ENCODE measurements at regions not wholly inside any gene's neighbourhood (a gene's known extent, or its start where the extent isn't known, plus 50 kb on each side); places are given as distances from the start of the nearest gene placed in this dataset.
A peak's percentile ranks its signal among the peaks of the same experiment; 100 is the strongest.

- H3K36me3 ChIP-seq: no peaks in the 10 kb centered on the region
- H3K4me1 ChIP-seq: no peaks in the 10 kb centered on the region
- H3K27ac ChIP-seq: no peak overlapping the region
- ATAC-seq (ENCODE audit: low FRiP score in 2 of 2): peak in 1 of 2 donors; percentile 41
- H3K4me3 ChIP-seq: no peak overlapping the region
- no peak for DNase-seq
- peaks cover 0 to 1% (median 0%) of the 10 kb centered on the region in 4 donors for H3K27me3 ChIP-seq
- WGBS, 2 donors: 80 to 96% methylated on average over 5 of the region's 5 CpGs
- TF ChIP-seq CTCF (IDR thresholded peaks at IDR 0.05) (no peak), EP300 (IDR thresholded peaks at IDR 0.05) (no peak), POLR2A (IDR thresholded peaks at IDR 0.05) (no peak), POLR2AphosphoS5 (IDR thresholded peaks at IDR 0.05) (no peak)
- no peaks in the 10 kb centered on the region for H3K9me3 ChIP-seq
Observed at GRCh38 chr2:134021830-134022524, 231.9 kb upstream of the MGAT5 start.

- Histone ChIP-seq H3K9me3 (no peaks in the 10 kb centered on the region), H3K27ac (no peak overlapping the region), H3K27me3 (peaks cover 0 to 7% (median 2%) of the 10 kb centered on the region in 4 donors), H3K4me1 (peaks cover 0 to 7% (median 0%) of the 10 kb centered on the region in 4 donors), H3K36me3 (no peaks in the 10 kb centered on the region), H3K4me3 (no peak overlapping the region)
- DNase-seq (no peak), ATAC-seq (ENCODE audit: low FRiP score in 2 of 2) (no peak)
- 89 to 93% methylated on average over 5 of the region's 5 CpGs for WGBS, 2 donors
- TF ChIP-seq EP300 (IDR thresholded peaks at IDR 0.05): no peak
- no peak for TF ChIP-seq POLR2AphosphoS5 (IDR thresholded peaks at IDR 0.05)
- TF ChIP-seq POLR2A (IDR thresholded peaks at IDR 0.05): no peak
- TF ChIP-seq CTCF (IDR thresholded peaks at IDR 0.05): no peak
Observed at GRCh38 chr2:134023854-134024253, 230.0 kb upstream of the MGAT5 start.

GRCh38 chr2:134027980-134028379, 225.9 kb upstream of the MGAT5 start:
- no peak overlapping the region for H3K27ac ChIP-seq
- TF ChIP-seq POLR2AphosphoS5 (IDR thresholded peaks at IDR 0.05) (no peak), CTCF (IDR thresholded peaks at IDR 0.05) (no peak), EP300 (IDR thresholded peaks at IDR 0.05) (no peak), POLR2A (IDR thresholded peaks at IDR 0.05) (no peak)
- DNase-seq (peak in 1 of 2 donors; percentile 75), ATAC-seq (ENCODE audit: low FRiP score in 2 of 2) (peak; percentile 42 to 54)
- peaks cover 0 to 7% (median 0%) of the 10 kb centered on the region in 4 donors for H3K4me1 ChIP-seq
- whole genome bisulfite sequencing, 2 donors: 3 to 13% methylated on average over 6 to 21 of the region's 21 CpGs
- H3K4me3 ChIP-seq: peak overlapping the region in 2 of 4 donors; percentile 26 to 27
- H3K9me3 ChIP-seq: no peaks in the 10 kb centered on the region
- H3K27me3 ChIP-seq: peaks cover 0 to 7% (median 2%) of the 10 kb centered on the region in 4 donors
- no peaks in the 10 kb centered on the region for H3K36me3 ChIP-seq

- no peaks in the 10 kb centered on the region for H3K9me3 ChIP-seq
- DNase-seq (no peak), ATAC-seq (ENCODE audit: low FRiP score in 2 of 2) (no peak)
- no peak overlapping the region for H3K27ac ChIP-seq
- peaks cover 0 to 7% (median 2%) of the 10 kb centered on the region in 4 donors for H3K27me3 ChIP-seq
- no peaks in the 10 kb centered on the region for H3K36me3 ChIP-seq
- TF ChIP-seq POLR2AphosphoS5 (IDR thresholded peaks at IDR 0.05) (no peak), POLR2A (IDR thresholded peaks at IDR 0.05) (no peak), EP300 (IDR thresholded peaks at IDR 0.05) (no peak), CTCF (IDR thresholded peaks at IDR 0.05) (no peak)
- no peak overlapping the region for H3K4me3 ChIP-seq
- WGBS, 2 donors: 76 to 78% methylated on average over 6 of the region's 6 CpGs
- H3K4me1 ChIP-seq: peaks cover 0 to 7% (median 0%) of the 10 kb centered on the region in 4 donors
Observed at GRCh38 chr2:134029418-134029817, 224.5 kb upstream of the MGAT5 start.

GRCh38 chr2:134031539-134031938, 222.3 kb upstream of the MGAT5 start:
- DNase-seq (no peak), ATAC-seq (ENCODE audit: low FRiP score in 2 of 2) (no peak)
- H3K4me3 ChIP-seq: no peak overlapping the region
- no peaks in the 10 kb centered on the region for H3K9me3 ChIP-seq
- no peaks in the 10 kb centered on the region for H3K36me3 ChIP-seq
- WGBS, 2 donors: 74 to 75% methylated on average over 6 of the region's 6 CpGs
- H3K27me3 ChIP-seq: peaks cover 0 to 7% (median 2%) of the 10 kb centered on the region in 4 donors
- no peak overlapping the region for H3K27ac ChIP-seq
- TF ChIP-seq EP300 (IDR thresholded peaks at IDR 0.05) (no peak), CTCF (IDR thresholded peaks at IDR 0.05) (no peak), POLR2AphosphoS5 (IDR thresholded peaks at IDR 0.05) (no peak), POLR2A (IDR thresholded peaks at IDR 0.05) (no peak)
- peaks cover 0 to 7% (median 0%) of the 10 kb centered on the region in 4 donors for H3K4me1 ChIP-seq

Measured in upper lobe of left lung (tissue), 6 donors.